PC-3 (cell line): ENCODE measurements at regions not wholly inside any gene's neighbourhood (a gene's known extent, or its start where the extent isn't known, plus 50 kb on each side); places are given as distances from the start of the nearest gene placed in this dataset.

Experiments used
- EZH2 ChIP-seq: fragments of 300-600 bp; sonication (generic); IDR thresholded peaks from one replicate; pipeline ENCODE4 v1.6.1; 2017; ENCODE audit warnings: antibody characterized with exemption, mild to moderate bottlenecking, low read length; ENCODE audit not compliant: unreplicated experiment
- EZH2phosphoT487 ChIP-seq: fragments of 300-600 bp; sonication (generic); IDR thresholded peaks from 2 replicates; pipeline ENCODE4 v1.6.1; 2018; ENCODE audit warnings: mild to moderate bottlenecking, antibody characterized with exemption, low read length, borderline replicate concordance

- TF ChIP-seq EZH2phosphoT487 (no peak), EZH2 (no peak)
Observed at GRCh38 chr2:153623020-153623419, 144.5 kb upstream of the RPRM start.
